ENCODE measurements at regions not wholly inside any gene's neighbourhood (a gene's known extent, or its start where the extent isn't known, plus 50 kb on each side); places are given as distances from the start of the nearest gene placed in this dataset.

- TF ChIP-seq EZH2 (IDR thresholded peaks at IDR 0.05; ENCODE audit: borderline replicate concordance, low read length): no peak
- TF ChIP-seq, protein P1, sequence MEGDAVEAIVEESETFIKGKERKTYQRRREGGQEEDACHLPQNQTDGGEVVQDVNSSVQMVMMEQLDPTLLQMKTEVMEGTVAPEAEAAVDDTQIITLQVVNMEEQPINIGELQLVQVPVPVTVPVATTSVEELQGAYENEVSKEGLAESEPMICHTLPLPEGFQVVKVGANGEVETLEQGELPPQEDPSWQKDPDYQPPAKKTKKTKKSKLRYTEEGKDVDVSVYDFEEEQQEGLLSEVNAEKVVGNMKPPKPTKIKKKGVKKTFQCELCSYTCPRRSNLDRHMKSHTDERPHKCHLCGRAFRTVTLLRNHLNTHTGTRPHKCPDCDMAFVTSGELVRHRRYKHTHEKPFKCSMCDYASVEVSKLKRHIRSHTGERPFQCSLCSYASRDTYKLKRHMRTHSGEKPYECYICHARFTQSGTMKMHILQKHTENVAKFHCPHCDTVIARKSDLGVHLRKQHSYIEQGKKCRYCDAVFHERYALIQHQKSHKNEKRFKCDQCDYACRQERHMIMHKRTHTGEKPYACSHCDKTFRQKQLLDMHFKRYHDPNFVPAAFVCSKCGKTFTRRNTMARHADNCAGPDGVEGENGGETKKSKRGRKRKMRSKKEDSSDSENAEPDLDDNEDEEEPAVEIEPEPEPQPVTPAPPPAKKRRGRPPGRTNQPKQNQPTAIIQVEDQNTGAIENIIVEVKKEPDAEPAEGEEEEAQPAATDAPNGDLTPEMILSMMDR (conservative IDR thresholded peaks at IDR 0.05 in 1 of 2, IDR thresholded peaks at IDR 0.05 in 1 of 2; ENCODE audit: extremely low read depth in 1 of 2, insufficient read depth in 1 of 2, low read depth in 1 of 2, low read length in 2 of 2): no peak
Observed at GRCh38 chr2:125681976-125682805, 973.8 kb upstream of the GYPC start.
